GM12878 (cell line): ENCODE measurements at regions not wholly inside any gene's neighbourhood (a gene's known extent, or its start where the extent isn't known, plus 50 kb on each side); places are given as distances from the start of the nearest gene placed in this dataset.

Experiments
- ATAC-seq: fragments of 200-7000 bp; cut with Tn5 transposase; 3 replicates; pipeline ENCODE4 v1.9.1; 2020; ENCODE audit warnings: mild to moderate bottlenecking, moderate library complexity
- BruUV-seq: library from RNA; stranded (reverse); fragments of 400-500 nt; replicated peaks from 2 replicates; lab custom pipeline; 2021; lab: Mats Ljungman, UMichigan
- CTCF ChIA-PET: fragments of 300-600 bp; sonication (Branson Sonifier 250); formaldehyde crosslinking; extraction: SDS; loops from one replicate; lab custom pipeline; 2021; ENCODE audit warnings: inconsistent platforms; lab: Yijun Ruan, JAX
- POLR2A ChIA-PET: fragments of 350-600 bp; formaldehyde crosslinking; extraction: SDS; loops from one replicate; lab custom pipeline; 2021; ENCODE audit warnings: inconsistent platforms; lab: Charles Lee
- RAD21 ChIA-PET: fragments of 300-600 bp; sonication (Branson Sonifier 250); formaldehyde crosslinking; loops from one replicate; lab custom pipeline; 2023; ENCODE audit warnings: antibody characterized with exemption; ENCODE audit not compliant: unreplicated experiment; lab: Charles Lee
- SMC1A ChIA-PET: fragments of 300-600 bp; sonication (Branson Sonifier 250); formaldehyde crosslinking; loops from one replicate; lab custom pipeline; 2023; ENCODE audit not compliant: unreplicated experiment, uncharacterized antibody; lab: Charles Lee
- DNase-seq: peaks from one replicate; pipeline ENCODE4 v3.0.0-alpha.2; 2011; ENCODE audit warnings: low read depth, low spot score
- FAIRE-seq: peaks from 3 replicates; lab custom pipeline; 2011; peaks lifted over from hg19 to GRCh38; lab: Jason Lieb, UNC
- H2AFZ ChIP-seq: 2 replicates; pipeline ENCODE4 v1.6.0; 2011; ENCODE audit warnings: low read depth, low read length, control low read depth; ENCODE audit not compliant: control insufficient read depth
- H3K27ac ChIP-seq: 2 replicates; pipeline ENCODE4 v1.5.1; 2011; ENCODE audit warnings: control low read depth; ENCODE audit not compliant: control insufficient read depth, insufficient read depth
- H3K27me3 ChIP-seq, 2 experiments: replicated peaks in 1 of 2; 2 replicates each; pipeline versions ENCODE4 v1.6.0 to v1.6.1; 2011; ENCODE audit warnings: low read length in 1 of 2; ENCODE audit not compliant: control insufficient read depth in 2 of 2, insufficient read depth in 2 of 2
- H3K36me3 ChIP-seq, 2 experiments: 2 replicates each; pipeline ENCODE4 v1.5.1; 2011; ENCODE audit warnings: low read length in 1 of 2; ENCODE audit not compliant: control insufficient read depth in 2 of 2, insufficient read depth in 2 of 2
- H3K4me1 ChIP-seq: 2 replicates; pipeline ENCODE4 v1.6.1; 2011; ENCODE audit warnings: mild to moderate bottlenecking, low read length, moderate library complexity, mixed read lengths; ENCODE audit not compliant: control insufficient read depth, insufficient read depth
- H3K4me2 ChIP-seq: 2 replicates; pipeline ENCODE4 v1.6.0; 2011; ENCODE audit warnings: control low read depth; ENCODE audit not compliant: control insufficient read depth, insufficient read depth
- H3K4me3 ChIP-seq: fragments of 200-600 bp; sonication (generic); 2 replicates; pipeline ENCODE4 v1.5.1; 2016
- H3K79me2 ChIP-seq: 2 replicates; pipeline ENCODE4 v1.6.0; 2011; ENCODE audit warnings: low read length; ENCODE audit not compliant: control insufficient read depth, insufficient read depth
- H3K9ac ChIP-seq: 2 replicates; pipeline ENCODE4 v1.8.0; 2011; ENCODE audit warnings: low read length, control low read depth, mixed read lengths; ENCODE audit not compliant: control insufficient read depth, insufficient read depth
- H3K9me3 ChIP-seq: replicated peaks from 3 replicates; pipeline ENCODE4 v1.5.1; 2011; ENCODE audit warnings: mild to moderate bottlenecking, low read length; ENCODE audit not compliant: control insufficient read depth, insufficient read depth
- H4K20me1 ChIP-seq: 2 replicates; pipeline ENCODE4 v1.6.0; 2011; ENCODE audit not compliant: control insufficient read depth, insufficient read depth
- CHD1 ChIP-seq: IDR thresholded peaks from 2 replicates; pipeline ENCODE4 v1.6.1; 2012; ENCODE audit warnings: low read depth, low read length, improper control_type of control experiment
- JUNB ChIP-seq: IDR thresholded peaks from 2 replicates; pipeline ENCODE4 v1.6.1; 2016; ENCODE audit warnings: antibody characterized with exemption, mild to moderate bottlenecking
- MXI1 ChIP-seq: fragments of 150-350 bp; IDR thresholded peaks from 2 replicates; pipeline ENCODE4 v1.6.1; 2011; ENCODE audit warnings: low read depth, mild to moderate bottlenecking, inconsistent platforms, low read length, improper control_type of control experiment
- SIN3A ChIP-seq: IDR thresholded peaks from 2 replicates; pipeline ENCODE4 v1.6.1; 2012; ENCODE audit warnings: low read depth, low read length, improper control_type of control experiment
- WGBS: methylation state at CpG from one replicate; pipeline ENCODE4 v1.1.6; 2016; ENCODE audit warnings: low lambda C conversion rate; ENCODE audit not compliant: insufficient replicate concordance, insufficient coverage; ENCODE audit errors: missing lambda C conversion rate; 5-methylcytosine and 5-hydroxymethylcytosine counted together
- in situ Hi-C: fragments of 300-500 bp; cut with MboI; formaldehyde crosslinking; loops from 9 replicates; pipeline ENCODE4 v1.14.3; 2018; ENCODE audit warnings: mixed read lengths
- intact Hi-C: fragments of 100-400 bp; cut with micrococcal nuclease; formaldehyde crosslinking; loops from one replicate; pipeline ENCODE4 v1.14.2; 2022; ENCODE audit not compliant: unreplicated experiment
- TF ChIP-seq, protein P1 (sequence below): IDR thresholded peaks from 2 replicates; pipeline ENCODE4 v1.6.1; 2012; ENCODE audit warnings: improper control_type of control experiment, low read depth, low read length; ENCODE audit not compliant: insufficient replicate concordance

DNA sequence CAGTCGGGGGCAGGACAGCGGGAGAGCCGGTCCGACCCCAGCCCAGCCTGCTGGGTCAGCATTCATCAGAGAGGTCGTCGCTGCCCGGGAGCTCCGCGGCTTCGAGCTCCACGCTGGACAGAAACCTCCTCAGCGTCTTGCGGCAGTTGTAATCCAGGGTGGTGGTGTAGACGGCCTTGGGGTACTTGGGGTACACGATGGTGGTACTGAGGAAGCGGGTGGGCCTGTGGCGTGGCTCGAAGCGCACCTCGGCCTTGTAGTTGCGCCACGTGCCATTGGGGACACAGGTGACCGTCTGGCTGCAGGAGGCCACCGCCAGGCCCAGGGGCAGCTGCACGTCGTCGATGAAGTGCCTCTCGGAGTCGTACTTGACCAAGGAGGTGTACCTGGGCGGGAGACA lies 90.5 kb upstream of the RPH3AL start:
- CTCF ChIA-PET, result no interaction called here
- WGBS, result 93% methylated on average over 30 of the region's 30 CpGs
- Histone ChIP-seq H3K9me3 (no peaks in the 10 kb centered on the region), H3K9ac (no peak overlapping the region), H2AFZ (no peak overlapping the region), H3K27ac (no peak overlapping the region), H3K4me1 (no peaks in the 10 kb centered on the region), H3K36me3 (no peaks in the 10 kb centered on the region), H3K4me2 (no peak overlapping the region), H4K20me1 (no peaks in the 10 kb centered on the region), H3K79me2 (no peaks in the 10 kb centered on the region), H3K4me3 (no peak overlapping the region), H3K27me3 (no peaks in the 10 kb centered on the region)
- SMC1A ChIA-PET, result no interaction called here
- TF ChIP-seq SIN3A (no peak), MXI1 (no peak), CHD1 (no peak), JUNB (no peak)
- TF ChIP-seq, protein P1, sequence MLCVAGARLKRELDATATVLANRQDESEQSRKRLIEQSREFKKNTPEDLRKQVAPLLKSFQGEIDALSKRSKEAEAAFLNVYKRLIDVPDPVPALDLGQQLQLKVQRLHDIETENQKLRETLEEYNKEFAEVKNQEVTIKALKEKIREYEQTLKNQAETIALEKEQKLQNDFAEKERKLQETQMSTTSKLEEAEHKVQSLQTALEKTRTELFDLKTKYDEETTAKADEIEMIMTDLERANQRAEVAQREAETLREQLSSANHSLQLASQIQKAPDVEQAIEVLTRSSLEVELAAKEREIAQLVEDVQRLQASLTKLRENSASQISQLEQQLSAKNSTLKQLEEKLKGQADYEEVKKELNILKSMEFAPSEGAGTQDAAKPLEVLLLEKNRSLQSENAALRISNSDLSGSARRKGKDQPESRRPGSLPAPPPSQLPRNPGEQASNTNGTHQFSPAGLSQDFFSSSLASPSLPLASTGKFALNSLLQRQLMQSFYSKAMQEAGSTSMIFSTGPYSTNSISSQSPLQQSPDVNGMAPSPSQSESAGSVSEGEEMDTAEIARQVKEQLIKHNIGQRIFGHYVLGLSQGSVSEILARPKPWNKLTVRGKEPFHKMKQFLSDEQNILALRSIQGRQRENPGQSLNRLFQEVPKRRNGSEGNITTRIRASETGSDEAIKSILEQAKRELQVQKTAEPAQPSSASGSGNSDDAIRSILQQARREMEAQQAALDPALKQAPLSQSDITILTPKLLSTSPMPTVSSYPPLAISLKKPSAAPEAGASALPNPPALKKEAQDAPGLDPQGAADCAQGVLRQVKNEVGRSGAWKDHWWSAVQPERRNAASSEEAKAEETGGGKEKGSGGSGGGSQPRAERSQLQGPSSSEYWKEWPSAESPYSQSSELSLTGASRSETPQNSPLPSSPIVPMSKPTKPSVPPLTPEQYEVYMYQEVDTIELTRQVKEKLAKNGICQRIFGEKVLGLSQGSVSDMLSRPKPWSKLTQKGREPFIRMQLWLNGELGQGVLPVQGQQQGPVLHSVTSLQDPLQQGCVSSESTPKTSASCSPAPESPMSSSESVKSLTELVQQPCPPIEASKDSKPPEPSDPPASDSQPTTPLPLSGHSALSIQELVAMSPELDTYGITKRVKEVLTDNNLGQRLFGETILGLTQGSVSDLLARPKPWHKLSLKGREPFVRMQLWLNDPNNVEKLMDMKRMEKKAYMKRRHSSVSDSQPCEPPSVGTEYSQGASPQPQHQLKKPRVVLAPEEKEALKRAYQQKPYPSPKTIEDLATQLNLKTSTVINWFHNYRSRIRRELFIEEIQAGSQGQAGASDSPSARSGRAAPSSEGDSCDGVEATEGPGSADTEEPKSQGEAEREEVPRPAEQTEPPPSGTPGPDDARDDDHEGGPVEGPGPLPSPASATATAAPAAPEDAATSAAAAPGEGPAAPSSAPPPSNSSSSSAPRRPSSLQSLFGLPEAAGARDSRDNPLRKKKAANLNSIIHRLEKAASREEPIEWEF, result no peak
- no peak for DNase-seq
- RAD21 ChIA-PET, result no interaction called here
- in situ Hi-C loops (no loop called here), intact Hi-C loops (no loop called here)
- no TSS peak for BruUV-seq
- POLR2A ChIA-PET, result no interaction called here
- ATAC-seq, result no peak
- no peak for FAIRE-seq
